Hepatocyte (in vitro differentiated cells): ENCODE measurements at regions not wholly inside any gene's neighbourhood (a gene's known extent, or its start where the extent isn't known, plus 50 kb on each side); places are given as distances from the start of the nearest gene placed in this dataset.

Source experiments
- CTCF ChIP-seq: fragments of 200-600 bp; sonication (generic); IDR thresholded peaks from 2 replicates; pipeline ENCODE4 v1.5.1; 2016; ENCODE audit warnings: antibody characterized with exemption, mild to moderate bottlenecking; ENCODE audit not compliant: poor library complexity
- EZH2 ChIP-seq: fragments of 200-600 bp; sonication (generic); IDR thresholded peaks from 2 replicates; pipeline ENCODE4 v1.6.1; 2016; ENCODE audit warnings: antibody characterized with exemption, mild to moderate bottlenecking, borderline replicate concordance

GRCh38 chr3:187880851-187881250 is 135.6 kb upstream of the BCL6 start:
- no peak for TF ChIP-seq CTCF
- no peak for TF ChIP-seq EZH2
